GM10266 (cell line): ENCODE measurements at regions not wholly inside any gene's neighbourhood (a gene's known extent, or its start where the extent isn't known, plus 50 kb on each side); places are given as distances from the start of the nearest gene placed in this dataset.
"Not testable (repeated sequence)": the region's sequence is repeated elsewhere in the genome, so short reads cannot be mapped to it uniquely, and the experiment has no call there.

Experiments used
- DNase-seq: peaks from one replicate; pipeline ENCODE4 v3.0.0; 2012; ENCODE audit errors: extremely low spot score
- CTCF ChIP-seq: IDR thresholded peaks from 2 replicates; pipeline ENCODE4 v1.5.1; 2012; ENCODE audit warnings: mild to moderate bottlenecking, low read depth; ENCODE audit not compliant: control insufficient read depth, insufficient read depth; ENCODE audit errors: missing control alignments

GRCh38 chr20:41716911-41717310, 98.7 kb upstream of the CHD6 start:
- no peak for TF ChIP-seq CTCF
- DNase-seq: no peak

- no peak for TF ChIP-seq CTCF
- DNase-seq: no peak
Observed at GRCh38 chr20:41716436-41716835, 98.3 kb upstream of the CHD6 start.

GRCh38 chr20:41715526-41715925, 97.3 kb upstream of the CHD6 start:
- no peak for TF ChIP-seq CTCF
- no peak for DNase-seq

GRCh38 chr20:41714030-41714429, 95.9 kb upstream of the CHD6 start:
- no peak for TF ChIP-seq CTCF
- no peak for DNase-seq

GRCh38 chr20:41704896-41705295, 86.7 kb upstream of the CHD6 start:
- no peak for DNase-seq
- TF ChIP-seq CTCF: no peak

- TF ChIP-seq CTCF: no peak
- DNase-seq: no peak
Observed at GRCh38 chr20:41702647-41703046, 84.5 kb upstream of the CHD6 start.

- DNase-seq: no peak
Observed at GRCh38 chr20:41701588-41702348, 83.6 kb upstream of the CHD6 start.

GRCh38 chr20:41699673-41700072, 81.5 kb upstream of the CHD6 start:
- not testable (repeated sequence) for DNase-seq

More at GRCh38 chr20:41701588-41702348, 83.6 kb upstream of the CHD6 start:
- TF ChIP-seq CTCF: no peak
